ENCODE measurements at regions not wholly inside any gene's neighbourhood (a gene's known extent, or its start where the extent isn't known, plus 50 kb on each side); places are given as distances from the start of the nearest gene placed in this dataset.
A peak's percentile ranks its signal among the peaks of the same experiment; 100 is the strongest.
"Not testable (repeated sequence)": the region's sequence is repeated elsewhere in the genome, so short reads cannot be mapped to it uniquely, and the experiment has no call there.

- H3K27ac ChIP-seq (ENCODE audit: low read depth in 1 of 2, low read length in 2 of 2); H3K36me3 ChIP-seq (ENCODE audit: control insufficient read depth in 1 of 2, insufficient read depth in 2 of 2, low read length in 1 of 2); H3K4me3 ChIP-seq (ENCODE audit: low read length in 2 of 2); H3K4me1 ChIP-seq (ENCODE audit: control insufficient read depth in 1 of 2, insufficient read depth in 2 of 2, low read length in 2 of 2); ATAC-seq (ENCODE audit: low FRiP score); intact Hi-C loops (cut with DNase I); H3K27me3 ChIP-seq (ENCODE audit: control insufficient read depth in 1 of 2, insufficient read depth in 2 of 2, low read length in 1 of 2); DNase-seq; H3K9me3 ChIP-seq (ENCODE audit: control insufficient read depth, low read length): not testable (repeated sequence)
- WGBS, 2 donors: 89 to 91% methylated on average over 17 to 22 of the region's 22 CpGs
These were observed 98.0 kb downstream of the TMEM121 start for GRCh38 chr14:105624346-105624745.

- H3K4me1 ChIP-seq (ENCODE audit: control insufficient read depth in 1 of 2, insufficient read depth in 2 of 2, low read length in 2 of 2); intact Hi-C loops (cut with DNase I); H3K4me3 ChIP-seq (ENCODE audit: low read length in 2 of 2); H3K9me3 ChIP-seq (ENCODE audit: control insufficient read depth, low read length); H3K36me3 ChIP-seq (ENCODE audit: control insufficient read depth in 1 of 2, insufficient read depth in 2 of 2, low read length in 1 of 2); ATAC-seq (ENCODE audit: low FRiP score); H3K27ac ChIP-seq (ENCODE audit: low read depth in 1 of 2, low read length in 2 of 2); H3K27me3 ChIP-seq (ENCODE audit: control insufficient read depth in 1 of 2, insufficient read depth in 2 of 2, low read length in 1 of 2): not testable (repeated sequence)
- peak in 1 of 2 donors; percentile 74 for DNase-seq
- 94 to 95% methylated on average over 25 of the region's 25 CpGs for WGBS, 2 donors
These were observed 98.5 kb downstream of the TMEM121 start for GRCh38 chr14:105624749-105625434.

- H3K27ac ChIP-seq (ENCODE audit: low read depth in 1 of 2, low read length in 2 of 2); H3K4me1 ChIP-seq (ENCODE audit: control insufficient read depth in 1 of 2, insufficient read depth in 2 of 2, low read length in 2 of 2); intact Hi-C loops (cut with DNase I); ATAC-seq (ENCODE audit: low FRiP score); H3K27me3 ChIP-seq (ENCODE audit: control insufficient read depth in 1 of 2, insufficient read depth in 2 of 2, low read length in 1 of 2); H3K4me3 ChIP-seq (ENCODE audit: low read length in 2 of 2); H3K36me3 ChIP-seq (ENCODE audit: control insufficient read depth in 1 of 2, insufficient read depth in 2 of 2, low read length in 1 of 2); H3K9me3 ChIP-seq (ENCODE audit: control insufficient read depth, low read length); DNase-seq: not testable (repeated sequence)
- WGBS, 2 donors: 74 to 83% methylated on average over 8 to 9 of the region's 9 CpGs
These were observed 99.1 kb downstream of the TMEM121 start for GRCh38 chr14:105625448-105625847.

GRCh38 chr14:105626111-105626510 lies 99.7 kb downstream of the TMEM121 start:
- H3K27ac ChIP-seq (ENCODE audit: low read depth in 1 of 2, low read length in 2 of 2); H3K36me3 ChIP-seq (ENCODE audit: control insufficient read depth in 1 of 2, insufficient read depth in 2 of 2, low read length in 1 of 2); H3K4me1 ChIP-seq (ENCODE audit: control insufficient read depth in 1 of 2, insufficient read depth in 2 of 2, low read length in 2 of 2); ATAC-seq (ENCODE audit: low FRiP score); H3K4me3 ChIP-seq (ENCODE audit: low read length in 2 of 2); H3K27me3 ChIP-seq (ENCODE audit: control insufficient read depth in 1 of 2, insufficient read depth in 2 of 2, low read length in 1 of 2); DNase-seq; H3K9me3 ChIP-seq (ENCODE audit: control insufficient read depth, low read length); intact Hi-C loops (cut with DNase I): not testable (repeated sequence)
- 69 to 71% methylated on average over 11 to 12 of the region's 15 CpGs for WGBS, 2 donors

GRCh38 chr14:105626651-105627050 lies 100.3 kb downstream of the TMEM121 start:
- no CpG with 5 or more reads among the region's 5 CpGs for WGBS, 2 donors
- H3K36me3 ChIP-seq (ENCODE audit: control insufficient read depth in 1 of 2, insufficient read depth in 2 of 2, low read length in 1 of 2); DNase-seq; H3K4me3 ChIP-seq (ENCODE audit: low read length in 2 of 2); intact Hi-C loops (cut with DNase I); H3K27me3 ChIP-seq (ENCODE audit: control insufficient read depth in 1 of 2, insufficient read depth in 2 of 2, low read length in 1 of 2); H3K27ac ChIP-seq (ENCODE audit: low read depth in 1 of 2, low read length in 2 of 2); H3K9me3 ChIP-seq (ENCODE audit: control insufficient read depth, low read length); H3K4me1 ChIP-seq (ENCODE audit: control insufficient read depth in 1 of 2, insufficient read depth in 2 of 2, low read length in 2 of 2): not testable (repeated sequence)
- peak; percentile 26 for ATAC-seq (ENCODE audit: low FRiP score)

GRCh38 chr14:105627287-105627686 lies 100.9 kb downstream of the TMEM121 start:
- DNase-seq; intact Hi-C loops (cut with DNase I): not testable (repeated sequence)

GRCh38 chr14:105627701-105628100 lies 101.3 kb downstream of the TMEM121 start:
- WGBS, 2 donors: 77 to 79% methylated on average over 9 of the region's 10 CpGs
- Histone ChIP-seq H3K27ac (ENCODE audit: low read depth in 1 of 2, low read length in 2 of 2) (no peak overlapping the region), H3K4me3 (ENCODE audit: low read length in 2 of 2) (no peak overlapping the region), H3K36me3 (ENCODE audit: control insufficient read depth in 1 of 2, insufficient read depth in 2 of 2, low read length in 1 of 2) (no peaks in the 10 kb centered on the region), H3K27me3 (ENCODE audit: control insufficient read depth in 1 of 2, insufficient read depth in 2 of 2, low read length in 1 of 2) (no peaks in the 10 kb centered on the region), H3K9me3 (ENCODE audit: control insufficient read depth, low read length) (peaks cover 4% of the 10 kb centered on the region), H3K4me1 (ENCODE audit: control insufficient read depth in 1 of 2, insufficient read depth in 2 of 2, low read length in 2 of 2) (no peaks in the 10 kb centered on the region)
- DNase-seq: no peak
- no peak for ATAC-seq (ENCODE audit: low FRiP score)
- intact Hi-C loops (cut with DNase I): no loop called here

More at GRCh38 chr14:105627287-105627686, 100.9 kb downstream of the TMEM121 start:
- not testable (repeated sequence) for H3K27ac ChIP-seq (ENCODE audit: low read depth in 1 of 2, low read length in 2 of 2); H3K36me3 ChIP-seq (ENCODE audit: control insufficient read depth in 1 of 2, insufficient read depth in 2 of 2, low read length in 1 of 2); H3K4me1 ChIP-seq (ENCODE audit: control insufficient read depth in 1 of 2, insufficient read depth in 2 of 2, low read length in 2 of 2); H3K27me3 ChIP-seq (ENCODE audit: control insufficient read depth in 1 of 2, insufficient read depth in 2 of 2, low read length in 1 of 2); H3K4me3 ChIP-seq (ENCODE audit: low read length in 2 of 2); ATAC-seq (ENCODE audit: low FRiP score); H3K9me3 ChIP-seq (ENCODE audit: control insufficient read depth, low read length)
- 41 to 61% methylated on average over 2 to 6 of the region's 6 CpGs for WGBS, 2 donors

GRCh38 chr14:105628126-105628525 lies 101.7 kb downstream of the TMEM121 start:
- H3K4me3 ChIP-seq (ENCODE audit: low read length in 2 of 2); DNase-seq; ATAC-seq (ENCODE audit: low FRiP score); intact Hi-C loops (cut with DNase I); H3K27me3 ChIP-seq (ENCODE audit: control insufficient read depth in 1 of 2, insufficient read depth in 2 of 2, low read length in 1 of 2); H3K36me3 ChIP-seq (ENCODE audit: control insufficient read depth in 1 of 2, insufficient read depth in 2 of 2, low read length in 1 of 2); H3K9me3 ChIP-seq (ENCODE audit: control insufficient read depth, low read length); H3K27ac ChIP-seq (ENCODE audit: low read depth in 1 of 2, low read length in 2 of 2); H3K4me1 ChIP-seq (ENCODE audit: control insufficient read depth in 1 of 2, insufficient read depth in 2 of 2, low read length in 2 of 2): not testable (repeated sequence)
- WGBS, 2 donors: 73 to 74% methylated on average over 4 of the region's 4 CpGs

- H3K4me3 ChIP-seq (ENCODE audit: low read length in 2 of 2); ATAC-seq (ENCODE audit: low FRiP score); H3K4me1 ChIP-seq (ENCODE audit: control insufficient read depth in 1 of 2, insufficient read depth in 2 of 2, low read length in 2 of 2); H3K27ac ChIP-seq (ENCODE audit: low read depth in 1 of 2, low read length in 2 of 2); H3K36me3 ChIP-seq (ENCODE audit: control insufficient read depth in 1 of 2, insufficient read depth in 2 of 2, low read length in 1 of 2); DNase-seq; H3K27me3 ChIP-seq (ENCODE audit: control insufficient read depth in 1 of 2, insufficient read depth in 2 of 2, low read length in 1 of 2); H3K9me3 ChIP-seq (ENCODE audit: control insufficient read depth, low read length); intact Hi-C loops (cut with DNase I): not testable (repeated sequence)
- WGBS, 2 donors: 53 to 69% methylated on average over 7 to 10 of the region's 11 CpGs
These were observed 102.2 kb downstream of the TMEM121 start for GRCh38 chr14:105628531-105629067.
